ENCODE measurements at regions not wholly inside any gene's neighbourhood (a gene's known extent, or its start where the extent isn't known, plus 50 kb on each side); places are given as distances from the start of the nearest gene placed in this dataset.
"Not testable (repeated sequence)": the region's sequence is repeated elsewhere in the genome, so short reads cannot be mapped to it uniquely, and the experiment has no call there.

GRCh38 chr5:100641833-100642232 is 106.7 kb downstream of the FAM174A start:
- DNase-seq: no peak

- DNase-seq: peak; percentile 8
Measured at GRCh38 chr5:100643473-100643872, 108.3 kb downstream of the FAM174A start.

GRCh38 chr5:100644185-100644584 is 109.0 kb downstream of the FAM174A start:
- no peak for DNase-seq

GRCh38 chr5:100644776-100645175 is 109.6 kb downstream of the FAM174A start:
- DNase-seq: no peak

GRCh38 chr5:100646011-100646410 is 110.8 kb downstream of the FAM174A start:
- DNase-seq: no peak

- DNase-seq: no peak
Measured at GRCh38 chr5:100646691-100647090, 111.5 kb downstream of the FAM174A start.

- DNase-seq: no peak
Measured at GRCh38 chr5:100647461-100648230, 112.5 kb downstream of the FAM174A start.

GRCh38 chr5:100654895-100655294 is 119.7 kb downstream of the FAM174A start:
- no peak for DNase-seq

- DNase-seq: not testable (repeated sequence)
Measured at GRCh38 chr5:100656771-100657170, 121.6 kb downstream of the FAM174A start.

- no peak for DNase-seq
Measured at GRCh38 chr5:100659080-100659795, 124.1 kb downstream of the FAM174A start.

GRCh38 chr5:100664140-100664539 is 129.0 kb downstream of the FAM174A start:
- no peak for DNase-seq

GRCh38 chr5:100667161-100667630 is 132.0 kb downstream of the FAM174A start:
- no peak for DNase-seq

- no peak for DNase-seq
Measured at GRCh38 chr5:100668511-100668910, 133.3 kb downstream of the FAM174A start.

GRCh38 chr5:100676817-100677631 is 141.8 kb downstream of the FAM174A start:
- no peak for DNase-seq

GRCh38 chr5:100682625-100683024 is 147.5 kb downstream of the FAM174A start:
- no peak for DNase-seq

- no peak for DNase-seq
Measured at GRCh38 chr5:100683881-100684280, 148.7 kb downstream of the FAM174A start.

GRCh38 chr5:100685122-100685521 is 149.9 kb downstream of the FAM174A start:
- not testable (repeated sequence) for DNase-seq

- not testable (repeated sequence) for DNase-seq
Measured at GRCh38 chr5:100688834-100689233, 153.7 kb downstream of the FAM174A start.

GRCh38 chr5:100690036-100690560 is 154.9 kb downstream of the FAM174A start:
- DNase-seq: no peak

- DNase-seq: no peak
Measured at GRCh38 chr5:100691085-100691484, 155.9 kb downstream of the FAM174A start.

- DNase-seq: no peak
Measured at GRCh38 chr5:100691548-100691947, 156.4 kb downstream of the FAM174A start.

GRCh38 chr5:100693481-100693880 is 158.3 kb downstream of the FAM174A start:
- DNase-seq: no peak

- no peak for DNase-seq
Measured at GRCh38 chr5:100694100-100694499, 158.9 kb downstream of the FAM174A start.
